Retina (tissue), 1 donor: ENCODE measurements at regions not wholly inside any gene's neighbourhood (a gene's known extent, or its start where the extent isn't known, plus 50 kb on each side); places are given as distances from the start of the nearest gene placed in this dataset.
A peak's percentile ranks its signal among the peaks of the same experiment; 100 is the strongest.
"Not testable (repeated sequence)": the region's sequence is repeated elsewhere in the genome, so short reads cannot be mapped to it uniquely, and the experiment has no call there.

ENCODE experiments used
- DNase-seq: peaks from one replicate; pipeline ENCODE4 v3.0.0-alpha.2; 2016

- no peak for DNase-seq
Observed at GRCh38 chr16:27600381-27600780, 50.4 kb downstream of the KATNIP start.

DNA sequence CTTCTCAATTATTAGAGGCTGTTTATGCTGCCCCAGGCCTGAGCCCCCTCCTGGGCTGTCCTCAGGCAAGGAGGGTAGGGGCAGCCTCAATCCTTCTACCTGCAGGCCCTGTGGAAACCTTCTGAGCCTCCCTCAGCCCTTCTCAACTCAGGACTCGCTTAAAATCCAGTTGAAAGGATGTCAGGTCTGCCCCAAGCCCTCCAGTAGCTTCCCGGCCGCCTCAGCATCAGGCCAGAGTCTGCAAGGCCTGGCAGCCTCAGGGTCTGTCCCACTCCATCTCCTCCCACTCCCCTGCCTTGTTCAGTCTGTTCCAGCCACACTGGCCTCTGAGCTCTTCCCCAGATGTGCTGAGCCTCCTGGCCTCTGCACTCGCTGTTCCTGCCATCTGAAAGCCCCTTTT lies 52.2 kb downstream of the KATNIP start:
- no peak for DNase-seq

- peak; percentile 67 for DNase-seq
Observed at GRCh38 chr16:27605500-27606106, 55.7 kb downstream of the KATNIP start.

GRCh38 chr16:27611340-27611739 lies 61.4 kb downstream of the KATNIP start:
- DNase-seq, result no peak

GRCh38 chr16:27613238-27613791 lies 63.4 kb downstream of the KATNIP start:
- DNase-seq, result no peak

DNA sequence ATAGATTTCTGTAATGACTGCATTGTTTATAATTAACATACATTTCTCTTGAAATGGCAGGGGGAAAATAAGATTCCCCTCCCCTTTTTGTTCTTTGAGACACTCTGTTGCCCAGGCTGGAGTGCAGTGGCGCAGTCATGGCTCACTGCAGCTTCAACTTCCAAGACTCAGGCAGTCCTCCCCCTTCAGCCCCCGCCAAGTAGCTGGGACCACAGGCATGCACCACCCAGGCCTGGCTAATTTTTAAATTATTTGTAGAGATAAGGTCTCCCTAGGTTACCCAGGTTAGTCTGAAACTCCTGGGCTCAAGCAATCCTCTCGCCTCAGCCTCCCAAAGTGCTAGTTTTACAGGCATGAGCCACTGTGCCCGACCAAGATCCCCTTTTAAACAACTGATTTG lies 67.7 kb downstream of the KATNIP start:
- DNase-seq, result no peak

DNA sequence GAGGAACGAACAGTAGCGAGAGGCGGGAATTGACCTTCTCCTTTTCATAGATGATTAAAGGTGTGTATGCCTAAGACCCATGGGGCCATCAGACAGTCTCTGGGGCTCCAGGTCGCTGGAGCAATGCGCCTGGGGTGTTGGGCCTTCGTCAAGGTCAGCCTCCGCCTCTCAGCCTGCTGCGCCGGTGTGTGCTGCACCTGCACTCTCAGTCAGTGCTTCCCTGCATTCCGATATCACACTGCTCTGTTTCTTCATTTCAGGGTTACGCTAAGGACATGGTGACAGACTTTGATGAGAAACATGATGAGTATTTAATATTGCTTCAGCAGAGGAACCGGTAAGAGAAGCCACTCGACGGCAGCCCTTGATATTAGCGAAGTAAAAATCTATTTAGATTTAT lies 68.2 kb downstream of the KATNIP start:
- DNase-seq, result no peak

- no peak for DNase-seq
Observed at GRCh38 chr16:27618606-27619327, 68.8 kb downstream of the KATNIP start.

DNA sequence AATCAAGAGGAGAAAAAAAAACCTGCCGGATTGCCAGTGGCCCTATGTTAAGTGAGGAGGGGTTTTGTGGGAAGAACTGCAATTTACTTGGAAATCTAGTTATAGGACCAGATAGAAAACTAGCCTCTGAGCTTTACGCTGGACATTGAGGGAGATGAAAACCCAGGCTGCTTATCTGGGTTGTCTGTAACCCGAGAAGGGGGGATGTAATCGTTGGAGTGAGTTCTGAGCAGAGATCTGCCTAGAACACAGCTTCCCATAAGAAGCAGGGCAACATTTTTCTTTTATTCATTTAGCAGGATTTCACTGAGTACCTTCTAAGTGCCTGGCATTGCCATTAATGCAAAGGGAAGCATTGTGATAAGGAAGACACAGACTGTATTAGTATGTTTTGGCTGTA lies 70.6 kb downstream of the KATNIP start:
- no peak for DNase-seq

DNA sequence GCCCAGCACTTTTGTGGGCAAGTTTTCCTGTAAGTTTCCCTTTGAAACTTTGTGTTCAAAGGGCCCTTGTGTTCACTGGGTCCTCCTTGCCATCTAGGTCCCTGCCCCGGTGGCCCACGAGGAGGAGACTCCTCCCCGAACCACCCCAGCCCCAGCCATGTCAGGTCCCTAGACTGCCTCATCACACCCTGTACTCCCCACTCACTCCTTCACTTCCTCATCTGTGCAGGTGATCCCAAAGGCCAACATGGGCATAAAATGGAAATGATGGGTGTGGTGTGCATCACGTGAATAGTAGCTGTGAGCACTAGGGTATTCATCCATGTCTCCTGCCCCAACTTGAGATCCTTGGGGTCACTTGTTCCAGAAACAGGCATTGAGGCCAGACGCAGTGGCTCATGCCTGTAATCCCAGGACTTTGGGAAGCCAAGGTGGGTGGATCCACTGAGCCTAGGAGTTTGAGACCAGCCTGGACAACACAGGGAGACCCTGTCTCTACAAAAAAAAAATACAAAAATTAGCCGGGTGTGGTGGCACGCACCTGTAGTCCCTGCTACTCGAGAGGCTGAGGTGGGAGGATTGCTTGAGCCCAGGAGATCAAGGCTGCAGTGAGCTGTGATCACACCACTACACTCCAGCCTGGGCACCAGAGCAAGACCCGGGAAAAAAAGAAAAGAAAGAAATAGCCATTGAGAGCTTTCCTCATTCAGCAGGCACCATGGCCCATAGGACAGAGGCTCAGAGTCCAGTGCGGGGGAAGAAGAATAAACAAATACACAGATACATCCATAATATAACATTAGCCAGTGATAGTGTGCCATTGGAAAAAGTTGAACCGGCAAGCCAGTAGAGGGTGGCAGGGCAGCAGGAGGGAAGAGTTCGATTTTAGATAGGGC lies 74.5 kb downstream of the KATNIP start:
- no peak for DNase-seq

DNA sequence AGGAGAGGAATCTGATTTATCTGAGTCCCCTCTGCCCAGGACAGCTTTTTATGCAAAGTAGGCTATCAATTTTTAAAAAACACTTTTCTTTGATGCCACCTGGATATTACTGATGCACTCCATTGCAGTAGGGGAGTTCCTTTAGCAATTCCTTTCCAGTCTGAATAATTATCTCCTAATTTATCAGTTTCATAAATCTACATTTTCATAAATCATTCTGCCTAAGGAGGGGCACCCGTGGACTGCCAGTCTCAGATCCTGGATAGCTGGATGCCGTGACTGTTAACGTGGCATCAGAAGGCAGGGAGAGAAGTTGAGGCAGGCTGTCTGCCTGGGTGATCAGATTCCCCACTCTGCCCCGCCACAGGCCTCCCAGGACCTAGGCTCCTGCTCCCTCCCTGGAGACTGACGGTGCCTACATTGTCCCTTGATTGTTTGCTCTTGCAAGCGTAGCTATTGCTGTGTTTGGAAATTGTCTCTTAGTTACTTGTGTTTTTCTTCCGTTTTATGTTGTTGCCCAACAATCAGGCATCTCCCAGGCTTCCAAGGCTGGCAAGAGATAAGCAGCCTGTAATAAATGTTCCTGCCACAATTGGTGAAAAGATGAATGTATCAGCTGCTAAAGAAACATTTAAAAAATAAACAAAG lies 75.2 kb downstream of the KATNIP start:
- no peak for DNase-seq

- DNase-seq, result no peak
Observed at GRCh38 chr16:27627136-27627535, 77.2 kb downstream of the KATNIP start.

DNA sequence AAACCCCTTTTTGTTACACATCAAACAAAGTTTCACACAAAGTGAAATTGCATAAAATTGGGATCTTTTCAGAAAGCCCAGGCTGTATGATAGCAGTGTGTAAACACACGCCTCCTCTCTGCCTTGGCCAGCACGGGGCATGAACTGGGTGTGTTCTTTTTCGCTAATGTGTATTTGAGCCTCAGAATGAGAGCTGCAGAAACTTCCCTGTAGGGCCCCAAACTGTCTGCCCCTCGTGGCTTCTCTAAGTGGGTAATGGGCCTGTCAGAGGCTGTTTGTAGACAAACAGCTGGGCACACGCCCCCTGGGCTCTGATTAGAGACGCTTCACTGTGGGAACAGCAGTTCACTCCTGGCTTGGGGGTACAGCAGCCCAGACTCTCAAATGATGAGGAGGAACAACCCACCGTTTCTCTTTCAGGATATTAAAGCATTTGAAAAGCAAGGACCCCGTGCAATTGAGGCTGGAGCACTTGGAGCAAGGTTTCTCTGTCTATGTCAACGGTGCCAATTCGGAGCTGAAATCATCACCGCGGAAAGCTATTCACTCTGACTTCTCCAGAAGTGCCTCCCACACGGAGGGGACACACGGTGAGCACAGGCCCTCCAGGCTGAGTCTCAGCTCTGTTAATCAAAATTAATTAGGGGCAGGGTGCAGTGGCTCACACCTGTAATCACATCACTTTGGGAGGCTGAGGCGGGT lies 78.4 kb downstream of the KATNIP start:
- DNase-seq, result peak; percentile 72

GRCh38 chr16:27628943-27629462 lies 79.1 kb downstream of the KATNIP start:
- not testable (repeated sequence) for DNase-seq

DNA sequence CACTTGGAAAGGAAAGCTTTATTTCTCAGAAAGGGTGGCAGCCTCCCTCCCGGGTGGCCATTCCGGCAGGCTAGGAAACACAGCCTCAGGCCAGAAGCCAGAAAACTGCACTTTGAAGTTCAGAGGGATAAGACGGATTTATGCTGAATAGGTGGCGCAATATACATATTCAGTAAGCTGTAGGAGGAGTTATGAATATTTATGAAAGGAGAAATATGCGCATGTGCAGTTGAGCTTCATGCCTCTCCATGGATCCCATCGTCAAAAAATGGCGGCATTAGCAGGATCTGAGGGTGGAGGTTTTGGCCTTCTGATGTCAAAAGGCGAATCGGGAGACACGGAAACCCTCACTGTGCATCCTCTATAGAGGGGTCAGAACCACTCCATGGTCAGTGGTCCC lies 82.3 kb downstream of the KATNIP start:
- DNase-seq, result no peak

DNA sequence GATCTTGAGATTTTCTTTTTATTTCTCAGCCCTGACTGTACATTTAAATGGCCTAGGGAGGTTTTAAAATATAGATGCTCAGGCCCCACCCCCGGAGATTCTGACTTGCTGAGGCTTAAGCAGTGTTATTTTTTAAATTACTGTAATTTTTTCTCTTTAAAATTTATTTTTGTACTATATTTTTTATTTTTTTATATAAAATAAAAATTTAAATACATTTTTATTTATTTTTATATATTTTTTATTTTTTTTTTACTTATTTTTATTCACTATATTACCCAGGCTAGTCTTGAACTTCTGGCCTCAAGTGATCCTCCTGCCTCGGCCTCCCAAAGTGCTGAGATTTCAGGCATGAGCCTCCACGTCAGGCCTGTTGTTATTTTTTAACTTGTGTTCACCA lies 83.3 kb downstream of the KATNIP start:
- DNase-seq, result no peak

DNA sequence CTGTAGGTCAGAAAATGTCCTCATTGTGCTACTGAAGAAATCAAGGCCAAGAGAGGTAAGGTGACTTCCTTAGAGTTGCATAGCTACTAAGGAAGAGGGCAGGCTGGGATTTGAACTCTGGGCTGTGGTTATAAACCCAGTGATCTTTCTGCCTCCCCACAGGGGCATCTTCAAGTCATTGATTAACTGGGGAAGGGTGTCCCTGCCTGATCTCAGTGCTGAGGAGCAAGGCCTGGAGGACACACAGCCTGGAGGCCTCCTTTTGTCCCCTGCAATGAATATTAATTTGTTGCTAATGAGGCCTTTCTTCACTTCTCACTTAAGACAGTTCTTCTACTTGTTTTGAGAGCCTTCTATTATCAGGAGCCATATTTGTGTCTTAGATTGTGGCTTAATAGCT lies 83.8 kb downstream of the KATNIP start:
- no peak for DNase-seq

DNA sequence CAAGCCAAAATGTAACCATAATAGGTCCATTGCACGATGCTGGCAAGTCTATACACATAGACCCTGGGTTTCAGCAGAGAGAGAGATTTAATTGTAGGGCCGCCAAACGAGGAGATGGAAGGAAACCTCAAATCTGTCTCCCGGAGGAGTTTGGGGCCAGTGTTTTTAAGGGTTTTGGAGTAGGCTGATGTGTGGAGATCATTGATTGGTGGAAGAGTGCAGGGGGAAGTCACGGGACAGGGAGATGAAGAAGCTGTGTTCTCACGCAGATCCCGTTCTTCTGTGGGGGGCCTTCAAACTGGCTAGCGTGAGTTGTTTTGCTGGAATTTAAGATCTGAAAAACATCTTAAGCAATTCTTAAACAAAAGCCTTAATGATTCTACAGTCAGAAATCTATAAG lies 84.8 kb downstream of the KATNIP start:
- DNase-seq, result no peak

DNA sequence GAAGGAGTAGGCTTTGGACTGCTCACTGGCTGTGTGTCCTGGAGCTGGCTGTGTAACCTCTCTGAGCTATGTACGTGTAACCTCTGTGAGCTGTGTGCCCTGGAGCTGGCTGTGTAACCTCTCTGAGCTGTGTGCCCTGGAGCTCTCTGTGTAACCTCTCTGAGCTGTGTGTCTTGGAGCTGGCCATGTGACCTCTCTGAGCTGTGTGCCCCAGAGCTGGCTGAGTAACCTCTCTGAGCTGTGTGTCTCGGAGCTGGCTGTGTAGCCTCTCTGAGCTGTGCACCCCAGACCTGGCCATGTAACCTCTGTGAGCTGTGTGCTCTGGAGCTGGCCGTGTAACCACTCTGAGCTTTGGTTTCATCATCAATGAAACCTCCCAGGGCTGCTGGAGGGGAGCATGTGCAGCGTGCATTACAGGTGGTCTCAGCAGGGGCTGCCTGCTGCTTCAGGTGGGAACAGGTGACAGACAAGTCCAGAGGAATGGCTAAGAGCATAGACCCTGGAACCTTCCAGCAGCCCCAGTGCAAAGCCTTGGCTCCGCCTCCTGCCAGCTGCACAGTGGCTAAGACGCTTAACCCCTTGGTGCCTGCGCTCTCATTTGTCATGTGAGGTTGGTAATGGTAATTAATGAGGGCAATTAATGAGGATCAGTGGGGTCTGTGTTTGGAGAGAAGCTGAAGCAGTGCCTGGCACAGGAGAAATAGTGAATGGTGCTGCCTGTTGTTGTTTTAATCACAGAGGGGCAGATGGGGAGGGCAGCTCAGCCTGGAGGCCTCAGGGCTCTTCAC lies 86.7 kb downstream of the KATNIP start:
- peak; percentile 43 for DNase-seq

- no peak for DNase-seq
Observed at GRCh38 chr16:27638833-27639560, 89.1 kb downstream of the KATNIP start.
